Prostate gland (tissue), 2 donors: ENCODE measurements at regions not wholly inside any gene's neighbourhood (a gene's known extent, or its start where the extent isn't known, plus 50 kb on each side); places are given as distances from the start of the nearest gene placed in this dataset.

ENCODE experiments used
- DNase-seq: peaks from one replicate; pipeline ENCODE4 v3.0.0-alpha.2; 2019; ENCODE audit warnings: low spot score
- H3K27ac ChIP-seq, 2 donors: fragments of 200-600 bp; sonication (generic); 2 replicates each; pipeline ENCODE4 v1.5.1; 2017 to 2019
- H3K27me3 ChIP-seq: fragments of 200-600 bp; sonication (generic); replicated peaks from 2 replicates; pipeline ENCODE4 v1.5.1; 2019; ENCODE audit not compliant: insufficient read depth
- H3K36me3 ChIP-seq, 2 donors: fragments of 200-600 bp; sonication (generic); 1 replicate in 1 of 2; 2 replicates in 1 of 2; pipeline versions ENCODE4 v1.5.1 to v1.8.1; 2017 to 2019
- H3K4me1 ChIP-seq: fragments of 200-600 bp; sonication (generic); replicated peaks from 2 replicates; pipeline ENCODE4 v1.5.1; 2019
- H3K4me3 ChIP-seq, 2 donors: fragments of 200-600 bp; sonication (generic); 2 replicates each; pipeline ENCODE4 v1.5.1; 2017 to 2019
- H3K9me3 ChIP-seq: fragments of 200-600 bp; sonication (generic); 2 replicates; pipeline ENCODE4 v1.5.1; 2017
- CTCF ChIP-seq, 4 experiments: fragments of 200-600 bp in 2 of 4; fragments of 450-650 bp in 2 of 4; sonication (generic) in 2 of 4; IDR thresholded peaks; 1 replicate in 3 of 4; 2 replicates in 1 of 4; pipeline ENCODE4 v1.5.1; 2016 to 2019; ENCODE audit warnings: antibody characterized with exemption in 4 of 4, mild to moderate bottlenecking in 2 of 4, moderate library complexity in 2 of 4
- POLR2A ChIP-seq: fragments of 450-650 bp; IDR thresholded peaks from one replicate; pipeline ENCODE4 v1.6.1; 2016; ENCODE audit warnings: antibody characterized with exemption, mild to moderate bottlenecking
- POLR2AphosphoS5 ChIP-seq: sonication (generic); formaldehyde crosslinking; IDR thresholded peaks from one replicate; pipeline ENCODE4 v1.6.1; 2017; ENCODE audit warnings: antibody characterized with exemption
- WGBS: methylation state at CpG from one replicate; pipeline ENCODE4 v1.1.5; 2018; 5-methylcytosine and 5-hydroxymethylcytosine counted together
- intact Hi-C: fragments of 100-400 bp; cut with DNase I; formaldehyde crosslinking; loops from one replicate; pipeline ENCODE4 v1.14.2; 2022

GRCh38 chr20:24798930-24799705 lies 150.0 kb upstream of the CST7 start:
- intact Hi-C loops, result no loop called here
- Histone ChIP-seq H3K9me3 (no peaks in the 10 kb centered on the region), H3K4me1 (no peaks in the 10 kb centered on the region), H3K36me3 (no peaks in the 10 kb centered on the region), H3K4me3 (no peak overlapping the region), H3K27ac (no peak overlapping the region), H3K27me3 (no peaks in the 10 kb centered on the region)
- no peak for DNase-seq
- no peak for TF ChIP-seq POLR2A
- no peak for TF ChIP-seq CTCF (IDR thresholded peaks at IDR 0.05)
- no peak for TF ChIP-seq POLR2AphosphoS5
- WGBS, result 70% methylated on average over 13 of the region's 13 CpGs

- no peak overlapping the region for H3K4me3 ChIP-seq
These were observed 149.0 kb upstream of the CST7 start for GRCh38 chr20:24799971-24800580.

GRCh38 chr20:24802286-24802820 lies 146.7 kb upstream of the CST7 start:
- no peaks in the 10 kb centered on the region for H3K27me3 ChIP-seq
- H3K4me1 ChIP-seq, result no peaks in the 10 kb centered on the region
- 82% methylated on average over 11 of the region's 11 CpGs for WGBS
- H3K36me3 ChIP-seq, result no peaks in the 10 kb centered on the region
- H3K9me3 ChIP-seq, result no peaks in the 10 kb centered on the region
- DNase-seq, result no peak
- H3K4me3 ChIP-seq, result no peak overlapping the region
- TF ChIP-seq POLR2A, result no peak
- no peak for TF ChIP-seq POLR2AphosphoS5
- no peak for TF ChIP-seq CTCF (IDR thresholded peaks at IDR 0.05)
- H3K27ac ChIP-seq, result no peak overlapping the region
- intact Hi-C loops, result no loop called here

More at GRCh38 chr20:24799971-24800580, 149.0 kb upstream of the CST7 start:
- no peak overlapping the region for H3K27ac ChIP-seq
- no peaks in the 10 kb centered on the region for H3K4me1 ChIP-seq
- H3K9me3 ChIP-seq, result no peaks in the 10 kb centered on the region
- 81% methylated on average over 12 of the region's 12 CpGs for WGBS
- H3K27me3 ChIP-seq, result no peaks in the 10 kb centered on the region
- intact Hi-C loops, result no loop called here
- no peaks in the 10 kb centered on the region for H3K36me3 ChIP-seq
- no peak for DNase-seq
- TF ChIP-seq POLR2AphosphoS5 (no peak), CTCF (IDR thresholded peaks at IDR 0.05) (no peak), POLR2A (no peak)

GRCh38 chr20:24804481-24805206 lies 144.4 kb upstream of the CST7 start:
- no peaks in the 10 kb centered on the region for H3K4me1 ChIP-seq
- H3K27me3 ChIP-seq, result no peaks in the 10 kb centered on the region
- no peak overlapping the region for H3K27ac ChIP-seq
- H3K36me3 ChIP-seq, result no peaks in the 10 kb centered on the region
- H3K4me3 ChIP-seq, result no peak overlapping the region
- intact Hi-C loops, result no loop called here
- DNase-seq, result no peak
- no peaks in the 10 kb centered on the region for H3K9me3 ChIP-seq
- WGBS, result 87% methylated on average over 16 of the region's 16 CpGs
- no peak for TF ChIP-seq POLR2AphosphoS5
- TF ChIP-seq CTCF (IDR thresholded peaks at IDR 0.05), result no peak
- no peak for TF ChIP-seq POLR2A
